K562 (cell line): ENCODE measurements at regions not wholly inside any gene's neighbourhood (a gene's known extent, or its start where the extent isn't known, plus 50 kb on each side); places are given as distances from the start of the nearest gene placed in this dataset.

ENCODE experiments used
- ATAC-seq: fragments of 200-7000 bp; cut with Tn5 transposase; 3 replicates; pipeline ENCODE4 v1.9.1; 2020; ENCODE audit warnings: moderate library complexity
- BruUV-seq: library from RNA; stranded (reverse); fragments of 400-500 nt; replicated peaks from 2 replicates; lab custom pipeline; 2021; lab: Mats Ljungman, UMichigan
- CTCF ChIA-PET: fragments of 300-600 bp; formaldehyde crosslinking; extraction: SDS; loops from one replicate; lab custom pipeline; 2021; ENCODE audit warnings: low intra/inter-chr PET ratio; lab: Yijun Ruan, JAX
- POLR2A ChIA-PET: fragments of 300-600, 350-650 bp; sonication (Branson Sonifier 250); formaldehyde crosslinking; extraction: SDS; loops from one replicate; lab custom pipeline; 2021; ENCODE audit warnings: antibody characterized with exemption, inconsistent platforms; lab: Yijun Ruan, JAX
- DNase-seq, 4 experiments: peaks; one replicate each; pipeline versions ENCODE4 v3.0.0 to v3.0.0-alpha.2; 2011 to 2018; ENCODE audit warnings: low spot score in 3 of 4, mixed read lengths in 3 of 4; ENCODE audit errors: extremely low read depth in 1 of 4
- FAIRE-seq: peaks from 2 replicates; lab custom pipeline; 2011; peaks lifted over from hg19 to GRCh38; lab: Jason Lieb, UNC
- H2AFZ ChIP-seq: 2 replicates; pipeline ENCODE4 v1.6.0; 2011; ENCODE audit warnings: low read depth, low read length, control low read depth, inconsistent platforms
- H3K27ac ChIP-seq: fragments of 200-600 bp; 3 replicates; pipeline ENCODE4 v1.8.0; 2011; ENCODE audit warnings: low read depth, mild to moderate bottlenecking, control low read depth, inconsistent platforms, low read length, moderate library complexity, mixed read lengths; ENCODE audit errors: extremely low read depth
- H3K27me3 ChIP-seq, 2 experiments: fragments of 300-600 bp in 1 of 2; 2 replicates in 1 of 2; 3 replicates in 1 of 2; pipeline versions ENCODE4 v1.6.0 to v1.8.0; 2011; ENCODE audit warnings: inconsistent platforms in 2 of 2, low read length in 2 of 2, mild to moderate bottlenecking in 1 of 2, mixed read lengths in 1 of 2, moderate library complexity in 1 of 2; ENCODE audit not compliant: control insufficient read depth in 2 of 2, insufficient read depth in 2 of 2
- H3K36me3 ChIP-seq: fragments of 300-600 bp; 3 replicates; pipeline ENCODE4 v1.8.0; 2011; ENCODE audit warnings: mild to moderate bottlenecking, low read length, inconsistent platforms; ENCODE audit not compliant: control insufficient read depth, insufficient read depth
- H3K4me1 ChIP-seq, 2 experiments: fragments of 200-600 bp in 1 of 2; replicated peaks in 1 of 2; 2 replicates in 1 of 2; 3 replicates in 1 of 2; pipeline versions ENCODE4 v1.5.1 to v1.8.0; 2011; ENCODE audit warnings: inconsistent platforms in 2 of 2, low read length in 2 of 2, mild to moderate bottlenecking in 1 of 2, mixed read lengths in 1 of 2, moderate library complexity in 1 of 2; ENCODE audit not compliant: control insufficient read depth in 2 of 2, insufficient read depth in 2 of 2
- H3K4me2 ChIP-seq: 2 replicates; pipeline ENCODE4 v1.6.1; 2011; ENCODE audit warnings: low read length, control low read depth, inconsistent platforms, mixed read lengths; ENCODE audit not compliant: insufficient read depth
- H3K4me3 ChIP-seq: fragments of 200-600 bp; sonication (generic), shearing (Covaris generic); 2 replicates; pipeline ENCODE4 v1.5.1; 2016; ENCODE audit warnings: control low read depth, inconsistent platforms
- H3K79me2 ChIP-seq: fragments of 200-600 bp; 3 replicates; pipeline ENCODE4 v1.8.0; 2011; ENCODE audit warnings: low read length, inconsistent platforms; ENCODE audit not compliant: control insufficient read depth, insufficient read depth
- H3K9ac ChIP-seq, 2 experiments: 2 replicates each; pipeline versions ENCODE4 v1.6.0 to v1.6.1; 2011; ENCODE audit warnings: low read depth in 2 of 2, low read length in 2 of 2, control low read depth in 1 of 2, inconsistent platforms in 1 of 2, mild to moderate bottlenecking in 1 of 2, mixed read lengths in 1 of 2; ENCODE audit not compliant: insufficient read depth in 1 of 2
- H3K9me1 ChIP-seq: one replicate; pipeline ENCODE4 v1.6.0; 2011; ENCODE audit warnings: inconsistent platforms, mild to moderate bottlenecking, low read length, moderate library complexity; ENCODE audit not compliant: control insufficient read depth, insufficient read depth
- H3K9me3 ChIP-seq: replicated peaks from 2 replicates; pipeline ENCODE4 v1.5.1; 2011; ENCODE audit warnings: low read depth, low read length, inconsistent platforms; ENCODE audit not compliant: control insufficient read depth, insufficient read depth
- H4K20me1 ChIP-seq: replicated peaks from 2 replicates; pipeline ENCODE4 v1.6.1; 2011; ENCODE audit warnings: low read length, inconsistent platforms, mixed read lengths; ENCODE audit not compliant: control insufficient read depth, insufficient read depth
- CBX8 ChIP-seq: fragments of 200-600 bp; sonication (generic); IDR thresholded peaks from 2 replicates; pipeline ENCODE4 v1.6.1; 2012; ENCODE audit warnings: borderline replicate concordance, mixed run types, low read depth, mild to moderate bottlenecking, moderate library complexity, mixed read lengths, low read length, control low read depth, inconsistent platforms; ENCODE audit not compliant: poor library complexity, severe bottlenecking; ENCODE audit errors: extremely low read depth
- CEBPG ChIP-seq, 3 experiments: fragments of 200-800 bp in 1 of 3; sonication (Bioruptor generic) in 1 of 3; sonication (generic) in 1 of 3; formaldehyde crosslinking in 1 of 3; IDR thresholded peaks in 2 of 3; conservative IDR thresholded peaks in 1 of 3; 2 replicates each; pipeline versions ENCODE4 v1.6.1 to v1.8.0; 2016 to 2022; ENCODE audit warnings: missing compliant biosample characterization in 2 of 3, missing genetic modification characterization in 2 of 3, mild to moderate bottlenecking in 1 of 3, missing genetic modification reagents in 1 of 3
- GTF2F1 ChIP-seq: IDR thresholded peaks from 2 replicates; pipeline ENCODE4 v1.6.1; 2011; ENCODE audit warnings: low read depth, low read length, improper control_type of control experiment
- HEY1 ChIP-seq: fragments of 250-450 bp; sonication (Bioruptor Pico); IDR thresholded peaks from 2 replicates; pipeline ENCODE4 v1.5.0; 2020; ENCODE audit warnings: mild to moderate bottlenecking, moderate library complexity, borderline replicate concordance
- HMGXB4 ChIP-seq: sonication (generic); formaldehyde crosslinking; IDR thresholded peaks from 2 replicates; pipeline ENCODE4 v1.8.1; 2023; ENCODE audit warnings: mild to moderate bottlenecking, missing genetic modification reagents
- IRF2 ChIP-seq: sonication (generic); formaldehyde crosslinking; IDR thresholded peaks from 2 replicates; pipeline ENCODE4 v1.8.1; 2022; ENCODE audit warnings: mild to moderate bottlenecking, missing genetic modification reagents
- KHSRP ChIP-seq: fragments of 450-650 bp; IDR thresholded peaks from 2 replicates; pipeline ENCODE4 v1.6.1; 2017
- MEF2D ChIP-seq: conservative IDR thresholded peaks from 2 replicates; pipeline ENCODE4 v1.6.1; 2016; ENCODE audit warnings: low read depth, missing genetic modification characterization, missing compliant biosample characterization
- PCBP1 ChIP-seq: fragments of 200-400 bp; formaldehyde crosslinking; IDR thresholded peaks from 2 replicates; pipeline ENCODE4 v1.6.1; 2018; ENCODE audit warnings: mild to moderate bottlenecking, low read depth, low read length; ENCODE audit not compliant: poor library complexity, severe bottlenecking
- TCF3 ChIP-seq: sonication (generic); formaldehyde crosslinking; IDR thresholded peaks from 2 replicates; pipeline ENCODE4 v1.4.0; 2020; ENCODE audit warnings: mild to moderate bottlenecking, missing genetic modification reagents
- ZBTB11 ChIP-seq, 3 experiments: fragments of 200-800 bp in 1 of 3; fragments of 250-450 bp in 1 of 3; fragments of 450-650 bp in 1 of 3; sonication (Bioruptor Pico) in 1 of 3; sonication (Bioruptor generic) in 1 of 3; formaldehyde crosslinking in 1 of 3; IDR thresholded peaks; 2 replicates each; pipeline versions ENCODE4 v1.6.1 to v1.8.0; 2016 to 2022; ENCODE audit warnings: mild to moderate bottlenecking in 2 of 3, missing genetic modification characterization in 2 of 3, missing compliant biosample characterization in 1 of 3, moderate library complexity in 1 of 3
- ZNF561 ChIP-seq: fragments of 450-650 bp; formaldehyde crosslinking; conservative IDR thresholded peaks from 2 replicates; pipeline ENCODE4 v1.4.0; 2020; ENCODE audit warnings: mild to moderate bottlenecking, moderate library complexity
- WGBS: fragments of 100-300 bp; shearing (Covaris generic); methylation state at CpG from one replicate; pipeline ENCODE4 v1.1.6; 2016; ENCODE audit warnings: low coverage, mixed read lengths; ENCODE audit not compliant: insufficient coverage; ENCODE audit errors: missing lambda C conversion rate; 5-methylcytosine and 5-hydroxymethylcytosine counted together
- in situ Hi-C: fragments of 300-500 bp; cut with MboI; formaldehyde crosslinking; loops from 4 replicates; pipeline ENCODE4 v1.15.0; 2018; ENCODE audit warnings: inconsistent platforms, mixed read lengths
- intact Hi-C: fragments of 100-400 bp; cut with micrococcal nuclease; formaldehyde crosslinking; loops from 2 replicates; pipeline ENCODE4 v1.14.2; 2022

- ATAC-seq (no peak), DNase-seq (no peak), FAIRE-seq (no peak)
- 9% methylated on average over 2 of the region's 2 CpGs for WGBS
- Histone ChIP-seq H4K20me1 (no peaks in the 10 kb centered on the region), H3K79me2 (no peaks in the 10 kb centered on the region), H3K27ac (no peak overlapping the region), H3K4me3 (no peak overlapping the region), H3K9me1 (no peaks in the 10 kb centered on the region), H3K27me3 (no peaks in the 10 kb centered on the region), H2AFZ (no peak overlapping the region), H3K4me1 (no peaks in the 10 kb centered on the region), H3K9me3 (no peaks in the 10 kb centered on the region; the same call in 1 of the 2 replicates), H3K4me2 (no peak overlapping the region), H3K9ac (no peak overlapping the region), H3K36me3 (no peaks in the 10 kb centered on the region)
- intact Hi-C loops (no loop called here), in situ Hi-C loops (no loop called here)
- no TSS peak for BruUV-seq
- POLR2A ChIA-PET: no interaction called here
- CTCF ChIA-PET: no interaction called here
- no peak for TF ChIP-seq TCF3 (CRISPR knock-in tag)
- TF ChIP-seq MEF2D (tag): no peak
- TF ChIP-seq HEY1 (CRISPR knock-in tag): no peak
- no peak for TF ChIP-seq GTF2F1
- no peak for TF ChIP-seq ZNF561 (CRISPR knock-in tag)
- TF ChIP-seq KHSRP: no peak
- TF ChIP-seq CBX8: no peak
- TF ChIP-seq CEBPG (CRISPR knock-in tag; IDR thresholded peaks at IDR 0.05): no peak
- no peak for TF ChIP-seq CEBPG (tag; conservative IDR thresholded peaks at IDR 0.05 in 1 of 2, IDR thresholded peaks at IDR 0.05 in 1 of 2)
- no peak for TF ChIP-seq HMGXB4
- no peak for TF ChIP-seq IRF2
- no peak for TF ChIP-seq ZBTB11 (CRISPR knock-in tag; IDR thresholded peaks at IDR 0.05)
- no peak for TF ChIP-seq PCBP1
These were observed 356.4 kb upstream of the PRICKLE1 start for GRCh38 chr12:42945927-42946326.
